ENCODE measurements at regions not wholly inside any gene's neighbourhood (a gene's known extent, or its start where the extent isn't known, plus 50 kb on each side); places are given as distances from the start of the nearest gene placed in this dataset.
"Not testable (repeated sequence)": the region's sequence is repeated elsewhere in the genome, so short reads cannot be mapped to it uniquely, and the experiment has no call there.

GRCh38 chr16:60225541-60225940 is 1491.4 kb upstream of the GOT2 start:
- no peak for TF ChIP-seq CTCF (conservative IDR thresholded peaks at IDR 0.05)
- no peak overlapping the region for H3K27ac ChIP-seq

GRCh38 chr16:60217787-60218186 is 1483.7 kb upstream of the GOT2 start:
- no peak for TF ChIP-seq CTCF (conservative IDR thresholded peaks at IDR 0.05)
- no peak overlapping the region for H3K27ac ChIP-seq

- no peak overlapping the region for H3K27ac ChIP-seq
- no peak for TF ChIP-seq CTCF (conservative IDR thresholded peaks at IDR 0.05)
Observed at GRCh38 chr16:60214311-60214710, 1480.2 kb upstream of the GOT2 start.

- no peak for TF ChIP-seq CTCF (conservative IDR thresholded peaks at IDR 0.05)
Observed at GRCh38 chr16:60206516-60206915, 1472.4 kb upstream of the GOT2 start.

GRCh38 chr16:60204181-60204580 is 1470.1 kb upstream of the GOT2 start:
- H3K27ac ChIP-seq: no peak overlapping the region
- TF ChIP-seq CTCF (conservative IDR thresholded peaks at IDR 0.05): no peak

More at GRCh38 chr16:60206516-60206915, 1472.4 kb upstream of the GOT2 start:
- H3K27ac ChIP-seq: no peak overlapping the region

GRCh38 chr16:60203525-60204124 is 1469.5 kb upstream of the GOT2 start:
- H3K27ac ChIP-seq: no peak overlapping the region
- TF ChIP-seq CTCF (conservative IDR thresholded peaks at IDR 0.05): peak; percentile 56

GRCh38 chr16:60200729-60201128 is 1466.6 kb upstream of the GOT2 start:
- not testable (repeated sequence) for H3K27ac ChIP-seq

GRCh38 chr16:60200161-60200560 is 1466.0 kb upstream of the GOT2 start:
- TF ChIP-seq CTCF (conservative IDR thresholded peaks at IDR 0.05): no peak
- H3K27ac ChIP-seq: no peak overlapping the region
